ENCODE measurements at regions not wholly inside any gene's neighbourhood (a gene's known extent, or its start where the extent isn't known, plus 50 kb on each side); places are given as distances from the start of the nearest gene placed in this dataset.

DNA sequence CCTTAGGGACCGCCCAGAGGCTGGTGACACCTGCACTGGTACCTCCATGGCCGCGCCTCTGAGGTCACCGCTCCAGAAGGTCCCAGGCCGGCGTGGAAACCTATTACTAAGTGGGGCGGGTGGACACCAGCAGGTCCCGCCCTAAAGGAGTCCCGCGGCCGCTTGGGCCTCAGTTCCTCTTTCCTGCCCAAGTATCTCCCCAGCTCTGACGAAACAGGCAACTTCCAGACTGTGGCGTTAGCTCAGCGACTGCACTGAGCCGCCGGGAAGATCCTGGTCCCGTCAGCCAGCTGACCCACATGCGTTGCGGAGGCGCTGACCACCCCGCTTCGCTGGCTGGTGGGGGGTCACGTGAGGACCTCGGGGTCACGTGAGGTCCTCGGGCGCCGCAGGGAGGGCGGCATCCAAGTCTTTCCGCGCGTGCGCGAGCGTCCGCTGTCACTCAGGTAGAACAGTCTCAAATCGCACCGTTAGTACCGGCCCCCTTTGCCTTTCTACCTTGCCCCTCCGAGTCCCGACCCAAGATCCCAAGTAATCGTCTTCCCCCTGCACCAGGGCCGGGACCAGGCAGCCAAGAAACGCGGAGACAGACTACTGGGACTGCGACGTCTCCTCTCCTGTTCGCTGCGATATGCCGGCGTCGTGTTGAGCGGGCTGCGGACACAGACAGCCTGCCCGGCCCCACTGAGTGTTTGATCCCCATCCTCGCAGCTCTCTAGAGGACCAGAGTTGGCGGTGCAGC, 53.7 kb upstream of the KDM4C start (continued):
- TF ChIP-seq ZNF607 (CRISPR knock-in tag; IDR thresholded peaks at IDR 0.05; ENCODE audit: borderline replicate concordance): peak; percentile 43; the same call in 1 of the 2 replicates
- no peak; the same call in 1 of the 2 replicates for TF ChIP-seq ZNF343 (CRISPR knock-in tag; IDR thresholded peaks at IDR 0.05)
- TF ChIP-seq FOSL1 (CRISPR knock-in tag; IDR thresholded peaks at IDR 0.05; ENCODE audit: borderline replicate concordance): no peak
- TF ChIP-seq E2F5 (CRISPR knock-in tag; conservative IDR thresholded peaks at IDR 0.05): no peak
- TF ChIP-seq ZNF550 (CRISPR knock-in tag; IDR thresholded peaks at IDR 0.05; ENCODE audit: borderline replicate concordance): no peak
- TF ChIP-seq, protein P1, sequence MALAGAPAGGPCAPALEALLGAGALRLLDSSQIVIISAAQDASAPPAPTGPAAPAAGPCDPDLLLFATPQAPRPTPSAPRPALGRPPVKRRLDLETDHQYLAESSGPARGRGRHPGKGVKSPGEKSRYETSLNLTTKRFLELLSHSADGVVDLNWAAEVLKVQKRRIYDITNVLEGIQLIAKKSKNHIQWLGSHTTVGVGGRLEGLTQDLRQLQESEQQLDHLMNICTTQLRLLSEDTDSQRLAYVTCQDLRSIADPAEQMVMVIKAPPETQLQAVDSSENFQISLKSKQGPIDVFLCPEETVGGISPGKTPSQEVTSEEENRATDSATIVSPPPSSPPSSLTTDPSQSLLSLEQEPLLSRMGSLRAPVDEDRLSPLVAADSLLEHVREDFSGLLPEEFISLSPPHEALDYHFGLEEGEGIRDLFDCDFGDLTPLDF (CRISPR knock-in tag; IDR thresholded peaks at IDR 0.05): no peak
- 0 out of 2 replicates have a peak, but pooled peaks have one; percentile 36 for TF ChIP-seq ZNF280D (CRISPR knock-in tag; IDR thresholded peaks at IDR 0.05)
- TF ChIP-seq, protein P2, sequence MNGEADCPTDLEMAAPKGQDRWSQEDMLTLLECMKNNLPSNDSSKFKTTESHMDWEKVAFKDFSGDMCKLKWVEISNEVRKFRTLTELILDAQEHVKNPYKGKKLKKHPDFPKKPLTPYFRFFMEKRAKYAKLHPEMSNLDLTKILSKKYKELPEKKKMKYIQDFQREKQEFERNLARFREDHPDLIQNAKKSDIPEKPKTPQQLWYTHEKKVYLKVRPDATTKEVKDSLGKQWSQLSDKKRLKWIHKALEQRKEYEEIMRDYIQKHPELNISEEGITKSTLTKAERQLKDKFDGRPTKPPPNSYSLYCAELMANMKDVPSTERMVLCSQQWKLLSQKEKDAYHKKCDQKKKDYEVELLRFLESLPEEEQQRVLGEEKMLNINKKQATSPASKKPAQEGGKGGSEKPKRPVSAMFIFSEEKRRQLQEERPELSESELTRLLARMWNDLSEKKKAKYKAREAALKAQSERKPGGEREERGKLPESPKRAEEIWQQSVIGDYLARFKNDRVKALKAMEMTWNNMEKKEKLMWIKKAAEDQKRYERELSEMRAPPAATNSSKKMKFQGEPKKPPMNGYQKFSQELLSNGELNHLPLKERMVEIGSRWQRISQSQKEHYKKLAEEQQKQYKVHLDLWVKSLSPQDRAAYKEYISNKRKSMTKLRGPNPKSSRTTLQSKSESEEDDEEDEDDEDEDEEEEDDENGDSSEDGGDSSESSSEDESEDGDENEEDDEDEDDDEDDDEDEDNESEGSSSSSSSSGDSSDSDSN (CRISPR knock-in tag; IDR thresholded peaks at IDR 0.05): peak; percentile 27; the same call in 1 of the 2 replicates
- no peak for TF ChIP-seq SOX5 (CRISPR knock-in tag; IDR thresholded peaks at IDR 0.05; ENCODE audit: borderline replicate concordance)
- no peak for TF ChIP-seq HNF4A (CRISPR knock-in tag; IDR thresholded peaks at IDR 0.05)
- TF ChIP-seq ZHX1 (CRISPR knock-in tag; IDR thresholded peaks at IDR 0.05; ENCODE audit: low read depth): no peak
- TF ChIP-seq THYN1 (CRISPR knock-in tag; IDR thresholded peaks at IDR 0.05; ENCODE audit: borderline replicate concordance, low read depth): no peak
- peak in 1 of 2 experiments; percentile 33; a peak in 1 of 4 replicates for TF ChIP-seq KLF16 (CRISPR knock-in tag; IDR thresholded peaks at IDR 0.05)
